SK-N-SH treated with all-trans-retinoic acid at 6 μM for 48 hours (cell line): ENCODE measurements at regions not wholly inside any gene's neighbourhood (a gene's known extent, or its start where the extent isn't known, plus 50 kb on each side); places are given as distances from the start of the nearest gene placed in this dataset.
A peak's percentile ranks its signal among the peaks of the same experiment; 100 is the strongest.

ENCODE experiments used
- ATAC-seq: fragments of 200-7000 bp; cut with Tn5 transposase; 3 replicates; pipeline ENCODE4 v1.9.1; 2020; ENCODE audit warnings: mild to moderate bottlenecking, moderate library complexity
- BACH2 ChIP-seq: fragments of 250-450 bp; sonication (Bioruptor Pico); IDR thresholded peaks from 2 replicates; pipeline ENCODE4 v1.9.0; 2021; ENCODE audit warnings: mild to moderate bottlenecking, borderline replicate concordance
- CREB5 ChIP-seq: fragments of 250-450 bp; sonication (Bioruptor Pico); IDR thresholded peaks from 2 replicates; pipeline ENCODE4 v1.5.1; 2020; ENCODE audit warnings: low read depth, mild to moderate bottlenecking, moderate library complexity
- CSDC2 ChIP-seq: fragments of 250-450 bp; sonication (Bioruptor Pico); IDR thresholded peaks from 2 replicates; pipeline ENCODE4 v1.5.0; 2020; ENCODE audit warnings: mild to moderate bottlenecking, moderate library complexity
- CSRNP3 ChIP-seq: fragments of 250-450 bp; sonication (Bioruptor Pico); IDR thresholded peaks from 2 replicates; pipeline ENCODE4 v1.5.1; 2021; ENCODE audit warnings: mild to moderate bottlenecking, moderate library complexity
- ESRRG ChIP-seq: fragments of 250-450 bp; sonication (Bioruptor Pico); IDR thresholded peaks from 2 replicates; pipeline ENCODE4 v1.6.1; 2021; ENCODE audit warnings: mild to moderate bottlenecking
- GLIS3 ChIP-seq: fragments of 250-450 bp; sonication (Bioruptor Pico); IDR thresholded peaks from 2 replicates; pipeline ENCODE4 v1.5.0; 2020; ENCODE audit warnings: mild to moderate bottlenecking, moderate library complexity
- ISL1 ChIP-seq: fragments of 250-450 bp; sonication (Bioruptor Pico); IDR thresholded peaks from 2 replicates; pipeline ENCODE4 v2.1.2; 2022; ENCODE audit warnings: mild to moderate bottlenecking, moderate library complexity
- OSR1 ChIP-seq: fragments of 250-450 bp; sonication (Bioruptor Pico); IDR thresholded peaks from 2 replicates; pipeline ENCODE4 v1.8.0; 2022; ENCODE audit warnings: moderate library complexity, mild to moderate bottlenecking, inconsistent platforms
- PATZ1 ChIP-seq: fragments of 250-450 bp; sonication (Bioruptor Pico); IDR thresholded peaks from 2 replicates; pipeline ENCODE4 v1.8.0; 2020; ENCODE audit warnings: mild to moderate bottlenecking, moderate library complexity, borderline replicate concordance
- POU6F1 ChIP-seq: fragments of 250-450 bp; sonication (Bioruptor Pico); IDR thresholded peaks from 2 replicates; pipeline ENCODE4 v1.8.0; 2021; ENCODE audit warnings: low read depth, mild to moderate bottlenecking, moderate library complexity, borderline replicate concordance
- PPARA ChIP-seq: fragments of 250-450 bp; sonication (Bioruptor Pico); IDR thresholded peaks from 2 replicates; pipeline ENCODE4 v1.5.0; 2020; ENCODE audit warnings: mild to moderate bottlenecking, borderline replicate concordance
- RARB ChIP-seq: fragments of 250-450 bp; sonication (Bioruptor Pico); IDR thresholded peaks from 2 replicates; pipeline ENCODE4 v1.8.0; 2021; ENCODE audit warnings: mild to moderate bottlenecking, moderate library complexity
- SNAI2 ChIP-seq: fragments of 250-450 bp; sonication (Bioruptor Pico); IDR thresholded peaks from 2 replicates; pipeline ENCODE4 v1.5.0; 2020; ENCODE audit warnings: mild to moderate bottlenecking, moderate library complexity
- TCF4 ChIP-seq: fragments of 250-450 bp; sonication (Bioruptor Pico); IDR thresholded peaks from 2 replicates; pipeline ENCODE4 v1.8.0; 2021; ENCODE audit warnings: mild to moderate bottlenecking, moderate library complexity, borderline replicate concordance
- TSHZ2 ChIP-seq: fragments of 250-450 bp; sonication (Bioruptor Pico); IDR thresholded peaks from 2 replicates; pipeline ENCODE4 v1.5.0; 2020; ENCODE audit warnings: mild to moderate bottlenecking, moderate library complexity
- ZC3H10 ChIP-seq: fragments of 250-450 bp; sonication (Bioruptor Pico); IDR thresholded peaks from 2 replicates; pipeline ENCODE4 v1.5.1; 2021; ENCODE audit warnings: mild to moderate bottlenecking, moderate library complexity
- ZFP3 ChIP-seq: fragments of 250-450 bp; sonication (Bioruptor Pico); IDR thresholded peaks from 2 replicates; pipeline ENCODE4 v1.5.0; 2020; ENCODE audit warnings: mild to moderate bottlenecking, moderate library complexity
- ZFP30 ChIP-seq: fragments of 450-650 bp; formaldehyde crosslinking; IDR thresholded peaks from 2 replicates; pipeline ENCODE4 v1.5.0; 2022; ENCODE audit warnings: mild to moderate bottlenecking, moderate library complexity
- ZNF565 ChIP-seq: fragments of 450-650 bp; formaldehyde crosslinking; conservative IDR thresholded peaks from 2 replicates; pipeline ENCODE4 v1.5.0; 2020; ENCODE audit warnings: low read depth, mild to moderate bottlenecking, moderate library complexity
- ZNF70 ChIP-seq: fragments of 450-650 bp; formaldehyde crosslinking; IDR thresholded peaks from 2 replicates; pipeline ENCODE4 v1.5.0; 2020; ENCODE audit warnings: mild to moderate bottlenecking, moderate library complexity
- ZNF8 ChIP-seq: fragments of 450-650 bp; formaldehyde crosslinking; IDR thresholded peaks from 2 replicates; pipeline ENCODE4 v1.5.0; 2020; ENCODE audit warnings: mild to moderate bottlenecking, moderate library complexity

GRCh38 chr6:139540894-139541293 is 166.4 kb upstream of the CITED2 start:
- TF ChIP-seq CREB5 (CRISPR knock-in tag): no peak
- TF ChIP-seq ISL1: no peak
- no peak for TF ChIP-seq ZFP30 (CRISPR knock-in tag)
- TF ChIP-seq ZC3H10: no peak
- no peak for TF ChIP-seq POU6F1 (CRISPR knock-in tag)
- TF ChIP-seq ZNF565 (CRISPR knock-in tag): no peak
- TF ChIP-seq ZFP3 (CRISPR knock-in tag): no peak
- TF ChIP-seq OSR1 (CRISPR knock-in tag): no peak
- TF ChIP-seq CSDC2 (CRISPR knock-in tag): no peak
- TF ChIP-seq ZNF8: no peak
- no peak for TF ChIP-seq ESRRG (CRISPR knock-in tag)
- ATAC-seq: no peak

- no peak for TF ChIP-seq GLIS3 (CRISPR knock-in tag)
- no peak for TF ChIP-seq ZC3H10
- no peak for TF ChIP-seq RARB (CRISPR knock-in tag)
- TF ChIP-seq TSHZ2 (CRISPR knock-in tag): no peak
- no peak for TF ChIP-seq ZNF70
- no peak for TF ChIP-seq PPARA (CRISPR knock-in tag)
- TF ChIP-seq CREB5 (CRISPR knock-in tag): no peak
- no peak for TF ChIP-seq TCF4 (CRISPR knock-in tag)
- TF ChIP-seq CSDC2 (CRISPR knock-in tag): no peak
- no peak for TF ChIP-seq PATZ1 (CRISPR knock-in tag)
- no peak for TF ChIP-seq ZNF8
- TF ChIP-seq ISL1: no peak
- TF ChIP-seq CSRNP3 (CRISPR knock-in tag): no peak
- TF ChIP-seq POU6F1 (CRISPR knock-in tag): no peak
- no peak for TF ChIP-seq SNAI2 (CRISPR knock-in tag)
- no peak for TF ChIP-seq ZNF565 (CRISPR knock-in tag)
- TF ChIP-seq ZFP30 (CRISPR knock-in tag): no peak
- no peak for TF ChIP-seq ZFP3 (CRISPR knock-in tag)
- TF ChIP-seq BACH2 (CRISPR knock-in tag): no peak
- no peak for TF ChIP-seq ESRRG (CRISPR knock-in tag)
- peak; percentile 21 for ATAC-seq
Measured at GRCh38 chr6:139540276-139540675, 165.8 kb upstream of the CITED2 start.
